Right atrium auricular region (tissue), 2 donors: ENCODE measurements at regions not wholly inside any gene's neighbourhood (a gene's known extent, or its start where the extent isn't known, plus 50 kb on each side); places are given as distances from the start of the nearest gene placed in this dataset.

Source experiments
- DNase-seq: peaks from one replicate; pipeline ENCODE4 v3.0.0-alpha.2; 2019; ENCODE audit warnings: low spot score
- H3K27ac ChIP-seq, 2 donors: fragments of 200-600 bp; sonication (generic); 1 replicate in 1 of 2; 2 replicates in 1 of 2; pipeline ENCODE4 v1.5.1; 2016 to 2019
- H3K27me3 ChIP-seq, 2 donors: fragments of 200-600 bp; sonication (generic); one replicate each; pipeline versions ENCODE4 v1.5.1 to v1.6.0; 2017 to 2019
- H3K36me3 ChIP-seq: fragments of 200-600 bp; sonication (generic); one replicate; pipeline ENCODE4 v1.5.1; 2016
- H3K4me1 ChIP-seq, 2 donors: fragments of 200-600 bp; sonication (generic); one replicate each; pipeline versions ENCODE4 v1.5.1 to v1.6.0; 2017 to 2019
- H3K4me3 ChIP-seq, 2 donors: fragments of 200-600 bp; sonication (generic); 1 replicate in 1 of 2; 2 replicates in 1 of 2; pipeline ENCODE4 v1.5.1; 2017 to 2019; ENCODE audit warnings: mild to moderate bottlenecking in 1 of 2, moderate library complexity in 1 of 2
- H3K9me3 ChIP-seq, 2 donors: fragments of 200-600 bp; sonication (generic); one replicate each; pipeline ENCODE4 v1.5.1; 2019
- TF ChIP-seq, protein P1 (sequence below), 2 donors: fragments of 200-600 bp; sonication (generic); IDR thresholded peaks; one replicate each; pipeline ENCODE4 v1.5.1; 2019; ENCODE audit warnings: antibody characterized with exemption in 2 of 2

DNA sequence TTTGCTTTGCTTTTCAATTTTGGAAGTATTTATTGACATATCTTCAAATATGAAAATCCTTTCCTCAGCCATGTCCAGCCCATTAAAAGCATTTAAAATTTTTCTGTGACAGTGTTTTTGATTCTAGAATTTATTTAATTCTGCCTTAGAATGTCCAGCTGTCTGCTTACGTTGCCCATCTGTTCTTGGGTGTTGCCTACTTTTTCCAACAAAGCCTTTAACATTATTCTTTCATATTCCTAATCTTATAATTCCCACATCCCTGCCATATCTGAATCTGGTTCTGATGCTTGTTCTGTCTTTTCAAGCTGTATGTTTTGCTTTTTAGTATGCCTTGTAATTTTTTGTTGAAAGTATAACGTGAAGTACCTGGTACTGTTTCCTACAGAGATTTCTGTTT, 204.7 kb upstream of the VSTM2A start:
- no peaks in the 10 kb centered on the region for H3K4me1 ChIP-seq
- TF ChIP-seq, protein P1, sequence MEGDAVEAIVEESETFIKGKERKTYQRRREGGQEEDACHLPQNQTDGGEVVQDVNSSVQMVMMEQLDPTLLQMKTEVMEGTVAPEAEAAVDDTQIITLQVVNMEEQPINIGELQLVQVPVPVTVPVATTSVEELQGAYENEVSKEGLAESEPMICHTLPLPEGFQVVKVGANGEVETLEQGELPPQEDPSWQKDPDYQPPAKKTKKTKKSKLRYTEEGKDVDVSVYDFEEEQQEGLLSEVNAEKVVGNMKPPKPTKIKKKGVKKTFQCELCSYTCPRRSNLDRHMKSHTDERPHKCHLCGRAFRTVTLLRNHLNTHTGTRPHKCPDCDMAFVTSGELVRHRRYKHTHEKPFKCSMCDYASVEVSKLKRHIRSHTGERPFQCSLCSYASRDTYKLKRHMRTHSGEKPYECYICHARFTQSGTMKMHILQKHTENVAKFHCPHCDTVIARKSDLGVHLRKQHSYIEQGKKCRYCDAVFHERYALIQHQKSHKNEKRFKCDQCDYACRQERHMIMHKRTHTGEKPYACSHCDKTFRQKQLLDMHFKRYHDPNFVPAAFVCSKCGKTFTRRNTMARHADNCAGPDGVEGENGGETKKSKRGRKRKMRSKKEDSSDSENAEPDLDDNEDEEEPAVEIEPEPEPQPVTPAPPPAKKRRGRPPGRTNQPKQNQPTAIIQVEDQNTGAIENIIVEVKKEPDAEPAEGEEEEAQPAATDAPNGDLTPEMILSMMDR (IDR thresholded peaks at IDR 0.05): no peak
- H3K27me3 ChIP-seq: no peaks in the 10 kb centered on the region
- H3K9me3 ChIP-seq: no peaks in the 10 kb centered on the region
- H3K27ac ChIP-seq: no peak overlapping the region
- no peak overlapping the region for H3K4me3 ChIP-seq
- DNase-seq: no peak
- no peaks in the 10 kb centered on the region for H3K36me3 ChIP-seq

DNA sequence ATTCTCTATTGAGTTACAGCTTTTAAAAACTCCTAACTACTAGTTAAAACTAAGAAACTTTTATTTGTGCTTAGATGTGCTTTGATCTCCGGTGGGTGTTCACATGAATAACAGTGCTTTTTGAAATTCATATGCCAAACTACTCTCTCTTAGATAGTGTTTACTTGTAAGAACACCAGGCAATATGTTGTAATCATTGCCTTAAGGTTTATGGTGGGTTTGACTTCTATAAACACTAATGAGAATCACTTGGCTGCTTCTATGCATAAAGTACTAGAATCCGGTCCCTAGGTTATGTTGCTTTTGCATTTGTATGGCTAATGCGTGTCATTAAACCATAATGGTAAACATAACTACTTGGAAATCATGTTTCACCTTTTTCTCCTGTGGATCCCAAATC, 203.9 kb upstream of the VSTM2A start:
- Histone ChIP-seq H3K27ac (no peak overlapping the region), H3K36me3 (no peaks in the 10 kb centered on the region), H3K27me3 (no peaks in the 10 kb centered on the region), H3K9me3 (no peaks in the 10 kb centered on the region), H3K4me1 (no peaks in the 10 kb centered on the region), H3K4me3 (no peak overlapping the region)
- TF ChIP-seq, protein P1 (IDR thresholded peaks at IDR 0.05): no peak
- no peak for DNase-seq

DNA sequence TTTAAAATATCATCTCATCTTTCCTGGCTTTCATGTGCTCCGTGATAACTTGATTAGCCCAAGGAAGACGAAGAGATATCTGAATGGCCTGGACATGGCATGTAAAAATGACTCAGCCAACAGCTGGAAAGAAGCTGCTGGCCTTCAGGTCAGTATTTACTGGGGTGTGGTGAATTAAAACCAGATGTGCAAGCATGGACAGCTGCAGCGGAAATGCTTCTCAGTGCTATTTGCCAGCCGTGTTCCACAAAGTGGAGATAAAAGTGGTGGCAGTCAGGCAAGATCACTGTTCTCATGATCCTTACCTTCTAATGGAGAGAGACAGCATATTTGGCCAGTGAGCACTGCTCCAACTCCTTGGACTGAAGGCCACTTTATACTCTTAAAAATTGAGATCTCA, 203.1 kb upstream of the VSTM2A start:
- Histone ChIP-seq H3K27ac (no peak overlapping the region), H3K4me3 (no peak overlapping the region), H3K4me1 (no peaks in the 10 kb centered on the region), H3K9me3 (no peaks in the 10 kb centered on the region), H3K27me3 (no peaks in the 10 kb centered on the region), H3K36me3 (no peaks in the 10 kb centered on the region)
- DNase-seq: no peak
- TF ChIP-seq, protein P1 (IDR thresholded peaks at IDR 0.05): no peak

DNA sequence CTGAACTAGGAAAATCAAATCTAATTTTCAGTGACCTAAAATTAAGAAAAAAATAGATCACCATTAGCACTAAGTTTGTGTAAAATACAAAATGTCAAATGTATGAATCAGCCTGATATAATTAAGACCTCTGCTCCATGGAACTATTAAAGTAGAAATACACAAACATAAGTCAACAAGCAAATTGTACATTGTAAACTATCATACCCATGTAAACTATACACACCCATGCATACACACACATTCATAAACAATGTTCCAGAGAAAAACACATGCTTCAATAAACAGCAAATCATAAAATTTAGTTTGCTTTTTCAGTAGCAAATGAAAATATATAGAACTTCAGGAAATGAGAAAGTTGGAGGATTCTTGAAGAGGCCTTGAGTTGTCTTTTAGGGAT, 199.7 kb upstream of the VSTM2A start:
- Histone ChIP-seq H3K27ac (no peak overlapping the region), H3K36me3 (no peaks in the 10 kb centered on the region), H3K4me3 (no peak overlapping the region), H3K4me1 (no peaks in the 10 kb centered on the region), H3K27me3 (no peaks in the 10 kb centered on the region), H3K9me3 (no peaks in the 10 kb centered on the region)
- DNase-seq: no peak
- TF ChIP-seq, protein P1 (IDR thresholded peaks at IDR 0.05): no peak

DNA sequence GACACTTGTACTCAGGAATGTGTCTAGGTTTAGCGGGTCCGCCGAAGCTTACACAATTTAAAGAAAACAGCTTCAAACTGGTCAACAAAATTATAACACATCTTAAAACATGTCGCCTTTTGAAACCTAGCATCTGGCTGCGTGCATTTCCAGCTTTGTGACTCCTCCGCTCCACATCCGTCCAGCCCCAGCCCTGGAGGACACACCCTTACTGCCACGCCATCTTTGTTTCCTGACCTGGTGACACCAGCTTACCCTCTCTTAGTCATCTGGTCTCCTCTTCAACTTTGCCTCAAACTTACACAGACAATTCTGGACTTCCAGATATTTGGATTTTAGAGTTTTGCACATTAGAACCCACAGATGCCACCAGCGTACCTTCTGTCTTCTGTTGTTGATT, 198.7 kb upstream of the VSTM2A start:
- Histone ChIP-seq H3K36me3 (no peaks in the 10 kb centered on the region), H3K4me1 (no peaks in the 10 kb centered on the region), H3K27me3 (no peaks in the 10 kb centered on the region), H3K9me3 (no peaks in the 10 kb centered on the region), H3K27ac (no peak overlapping the region), H3K4me3 (no peak overlapping the region)
- TF ChIP-seq, protein P1 (IDR thresholded peaks at IDR 0.05): no peak
- DNase-seq: no peak

DNA sequence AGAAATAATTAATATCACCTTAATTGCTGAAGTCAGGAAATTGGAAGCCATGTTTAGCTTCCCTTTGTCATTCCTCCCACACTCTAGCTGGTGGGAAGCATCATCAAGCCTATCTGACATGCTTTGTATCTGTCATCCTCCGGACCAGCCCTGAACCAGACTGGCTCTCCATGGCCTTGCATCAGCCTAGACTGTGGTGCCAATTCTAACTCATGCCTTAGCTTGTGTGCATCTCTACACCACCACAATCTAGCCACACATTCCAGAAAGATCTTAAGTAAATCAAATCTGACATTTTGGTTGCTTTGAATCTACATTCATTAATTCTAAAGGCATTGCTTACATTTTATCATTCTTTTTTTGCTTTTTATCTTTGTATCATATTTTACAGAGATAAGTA, 196.4 kb upstream of the VSTM2A start:
- Histone ChIP-seq H3K4me3 (no peak overlapping the region), H3K4me1 (no peaks in the 10 kb centered on the region), H3K9me3 (no peaks in the 10 kb centered on the region), H3K27ac (no peak overlapping the region), H3K36me3 (no peaks in the 10 kb centered on the region), H3K27me3 (no peaks in the 10 kb centered on the region)
- no peak for DNase-seq
- TF ChIP-seq, protein P1 (IDR thresholded peaks at IDR 0.05): no peak
